ENCODE measurements at regions not wholly inside any gene's neighbourhood (a gene's known extent, or its start where the extent isn't known, plus 50 kb on each side); places are given as distances from the start of the nearest gene placed in this dataset.
A peak's percentile ranks its signal among the peaks of the same experiment; 100 is the strongest.
"Not testable (repeated sequence)": the region's sequence is repeated elsewhere in the genome, so short reads cannot be mapped to it uniquely, and the experiment has no call there.

DNA sequence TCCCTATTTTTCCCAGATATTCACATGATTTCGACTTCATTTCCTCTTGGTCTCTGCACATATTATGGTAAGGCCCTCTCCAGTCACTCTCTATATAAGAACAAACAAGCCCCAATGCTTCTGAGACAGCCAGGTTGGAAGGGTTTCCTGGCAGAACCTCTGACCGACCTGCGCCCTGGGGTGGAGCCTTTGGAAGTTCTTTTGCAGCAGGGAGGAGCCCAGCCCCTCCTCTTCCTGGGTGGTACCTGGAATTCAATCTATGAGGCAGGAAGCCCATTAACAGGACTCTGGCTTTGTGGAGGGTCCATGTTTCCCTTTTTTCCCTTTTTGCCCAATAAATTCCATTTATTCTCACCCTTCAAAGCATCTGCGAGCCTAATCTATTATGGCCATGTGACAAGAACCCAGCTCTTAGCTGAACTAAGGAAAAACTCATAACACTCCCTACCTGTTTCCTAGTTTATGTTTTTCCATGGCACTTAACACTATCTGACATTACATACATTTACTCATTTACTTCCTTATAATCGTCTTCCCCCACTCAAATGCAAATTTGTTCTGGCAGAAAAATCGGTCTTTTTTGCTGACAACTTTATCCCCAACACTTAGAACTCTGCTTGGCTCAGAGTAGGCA lies 92.5 kb upstream of the FRMD4A start:
- DNase-seq = no peak

- no peak for DNase-seq
Measured at GRCh38 chr10:14422431-14422830, 91.7 kb upstream of the FRMD4A start.

GRCh38 chr10:14421941-14422340 lies 91.2 kb upstream of the FRMD4A start:
- DNase-seq = no peak

DNA sequence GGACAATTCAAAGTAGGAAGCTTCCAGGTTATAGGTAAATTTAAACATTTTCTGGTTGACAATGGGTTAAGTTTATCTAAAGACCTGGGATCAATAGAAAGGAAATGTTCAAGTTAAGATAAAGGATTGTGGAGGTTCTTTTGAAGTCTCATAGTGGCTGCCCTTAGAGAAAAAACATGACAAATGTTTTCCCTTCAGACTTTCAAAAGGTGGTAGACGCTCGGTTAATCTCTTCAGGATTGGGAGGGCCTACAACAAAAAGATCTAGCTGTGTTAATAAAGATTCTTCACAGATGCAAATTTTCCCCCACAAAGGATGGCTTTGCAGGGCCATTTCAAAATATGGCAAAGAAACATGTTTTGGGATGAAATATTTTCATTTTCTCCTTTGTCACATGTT lies 86.6 kb upstream of the FRMD4A start:
- not testable (repeated sequence) for DNase-seq

GRCh38 chr10:14416308-14416700 lies 85.6 kb upstream of the FRMD4A start:
- no peak for DNase-seq

GRCh38 chr10:14415676-14416307 lies 85.1 kb upstream of the FRMD4A start:
- no peak for DNase-seq

DNA sequence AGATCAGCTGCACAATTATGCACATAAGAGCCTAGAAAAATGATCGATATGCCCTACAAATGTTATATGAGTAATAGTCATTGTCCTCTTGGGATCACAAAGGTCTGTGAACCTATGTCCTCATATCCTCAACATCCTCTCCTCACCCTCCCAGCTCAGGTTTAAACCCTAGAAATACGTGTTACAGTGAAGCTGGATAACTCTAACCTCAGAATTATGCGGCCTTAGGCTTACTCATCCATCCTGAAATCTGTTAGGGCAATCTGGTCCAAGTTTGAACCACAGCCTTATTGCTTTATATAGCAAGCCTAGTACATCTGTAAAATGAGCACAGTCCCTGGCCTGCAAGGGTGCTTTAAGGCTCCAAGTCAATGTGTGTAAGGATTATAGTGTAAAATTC lies 84.2 kb upstream of the FRMD4A start:
- no peak for DNase-seq

DNA sequence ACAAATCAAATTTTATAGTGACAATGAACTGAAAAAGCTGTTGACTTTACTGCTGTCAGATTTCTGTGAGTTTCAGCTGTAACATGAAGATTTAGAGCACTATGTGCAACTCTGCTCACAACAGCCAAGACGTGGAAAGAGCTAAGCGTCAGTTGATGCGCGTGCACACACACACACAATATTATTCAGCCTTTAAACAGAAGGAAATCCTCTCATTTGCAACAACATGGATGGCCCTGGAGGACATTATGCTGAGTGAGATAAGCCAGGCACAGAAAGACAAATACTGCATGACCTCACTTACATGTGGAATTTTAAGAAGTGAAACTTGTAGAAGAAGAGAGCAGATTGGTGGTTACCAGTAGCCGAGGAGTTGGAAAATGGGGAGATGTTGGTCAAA lies 82.8 kb upstream of the FRMD4A start:
- DNase-seq = no peak

- no peak for DNase-seq
Measured at GRCh38 chr10:14412624-14413023, 81.9 kb upstream of the FRMD4A start.

- DNase-seq = no peak
Measured at GRCh38 chr10:14409856-14410458, 79.2 kb upstream of the FRMD4A start.

DNA sequence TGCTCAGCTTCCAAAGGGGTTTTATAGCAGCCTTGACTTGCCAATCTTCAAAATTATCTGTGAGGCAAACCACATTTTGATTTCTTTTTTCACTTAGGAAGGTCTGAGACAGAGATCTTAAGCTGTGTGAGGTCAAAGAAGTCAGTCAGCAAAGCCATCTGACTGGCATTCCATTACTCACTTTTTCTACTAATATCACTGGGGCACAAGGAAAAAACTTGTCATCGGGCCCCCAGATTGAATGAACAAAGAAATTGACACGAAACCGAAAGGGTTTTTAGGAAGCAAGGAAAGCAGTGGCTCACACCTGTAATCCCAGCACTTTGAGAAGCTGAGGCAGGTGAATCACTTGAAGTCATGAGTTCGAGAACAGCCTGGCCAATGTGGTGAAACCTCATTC lies 78.5 kb upstream of the FRMD4A start:
- DNase-seq = peak; percentile 72

- no peak for DNase-seq
Measured at GRCh38 chr10:14408139-14408538, 77.4 kb upstream of the FRMD4A start.

- DNase-seq = no peak
Measured at GRCh38 chr10:14407567-14407966, 76.8 kb upstream of the FRMD4A start.

DNA sequence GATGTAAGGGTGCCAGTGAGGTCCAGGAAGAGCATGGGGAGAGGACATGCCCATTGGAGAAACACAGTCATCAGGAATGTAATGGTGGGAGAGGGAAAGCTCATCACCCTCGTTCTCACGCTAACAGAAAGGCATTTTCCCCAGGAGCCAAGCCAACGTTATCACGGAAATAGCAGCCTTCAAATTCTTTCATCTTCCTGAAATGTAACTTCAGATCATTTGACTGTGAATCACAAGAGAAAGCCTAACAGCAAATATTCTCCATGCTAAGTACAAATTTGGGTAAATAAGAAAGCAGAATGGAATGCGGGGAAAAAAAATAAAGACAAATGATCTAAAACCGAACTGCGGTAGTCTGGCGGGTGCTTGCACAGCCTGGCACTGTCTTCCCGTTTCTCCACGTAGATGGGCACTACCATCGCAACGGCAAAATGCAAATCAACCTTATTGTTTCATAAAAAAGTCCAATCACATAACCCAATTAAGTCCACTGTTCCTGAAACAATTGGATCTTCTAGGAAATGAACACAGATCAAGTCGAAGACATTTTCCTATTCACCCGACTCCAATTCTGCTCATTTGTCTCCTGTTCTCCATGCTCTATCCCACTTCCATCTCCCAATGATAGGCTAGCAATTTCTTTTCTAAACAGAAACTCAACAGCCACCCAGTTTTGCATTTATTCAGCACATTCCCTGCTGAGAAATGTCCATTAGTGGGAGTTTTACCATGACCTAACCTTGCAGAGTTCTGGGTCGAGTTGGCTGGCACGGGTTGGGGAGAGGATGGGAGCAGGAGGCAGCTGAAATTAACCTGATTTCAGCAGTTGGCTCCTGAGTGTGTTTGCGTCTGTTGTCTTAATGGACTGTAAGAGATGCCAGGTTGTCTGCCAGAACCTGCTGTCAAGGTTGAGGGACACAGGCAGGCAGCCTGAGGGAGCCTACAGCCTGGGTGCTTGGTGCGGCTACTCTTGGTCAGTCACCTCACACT lies 74.6 kb upstream of the FRMD4A start:
- DNase-seq = no peak

DNA sequence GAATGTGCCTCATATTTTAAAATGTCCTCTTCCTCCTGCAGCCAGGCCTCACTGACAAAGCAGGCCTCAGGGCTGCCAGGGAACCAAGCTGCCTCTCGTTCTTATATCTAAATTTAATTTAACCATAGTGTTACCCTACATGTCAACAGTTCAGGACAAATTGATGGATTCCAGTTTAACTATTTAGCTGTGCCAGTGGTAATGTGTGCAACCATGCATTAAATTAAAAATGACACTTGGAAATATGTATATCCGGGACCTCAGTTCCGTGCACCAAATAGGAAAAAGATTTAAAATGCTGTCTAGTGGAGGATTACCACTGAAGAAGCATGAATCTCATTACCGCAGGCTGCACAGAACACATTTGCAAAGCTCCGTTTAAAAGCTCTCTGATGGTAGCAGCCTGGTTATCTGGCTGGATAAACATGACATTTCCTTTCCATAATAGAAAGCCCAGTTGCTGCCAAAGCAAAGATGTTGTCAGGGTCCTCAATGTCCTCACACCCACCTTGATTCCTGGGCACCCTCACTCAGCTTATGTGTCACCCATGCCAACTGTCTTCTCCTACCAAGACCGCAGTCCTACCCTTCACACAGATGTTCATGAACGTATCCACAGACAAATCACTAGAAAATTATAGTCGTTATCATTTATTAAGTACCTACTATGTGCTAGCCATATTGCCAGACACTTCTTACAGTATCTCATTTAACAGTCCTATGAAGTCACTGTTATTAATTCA lies 73.3 kb upstream of the FRMD4A start:
- DNase-seq = no peak

DNA sequence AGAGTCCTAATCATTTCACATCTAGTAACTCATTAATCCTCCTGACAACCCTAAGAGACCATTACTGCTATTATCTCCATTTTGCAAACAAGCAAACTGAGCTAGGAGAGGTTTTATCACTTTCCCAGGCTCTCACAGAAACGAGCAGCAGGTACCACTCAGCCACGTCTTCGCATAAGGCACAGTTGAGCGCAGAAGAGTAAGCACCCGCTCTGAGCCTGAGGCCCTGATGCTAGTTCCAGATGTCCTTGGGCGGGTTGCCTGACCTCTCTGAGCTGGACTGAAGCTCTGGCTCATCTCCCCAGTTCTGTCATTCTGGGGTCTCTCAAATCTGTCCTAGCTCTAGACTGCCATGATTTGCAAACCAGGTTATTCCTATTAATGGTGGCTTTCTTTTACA lies 72.6 kb upstream of the FRMD4A start:
- DNase-seq = no peak

GRCh38 chr10:14399641-14400040 lies 68.9 kb upstream of the FRMD4A start:
- no peak for DNase-seq

- no peak for DNase-seq
Measured at GRCh38 chr10:14397066-14397465, 66.3 kb upstream of the FRMD4A start.

DNA sequence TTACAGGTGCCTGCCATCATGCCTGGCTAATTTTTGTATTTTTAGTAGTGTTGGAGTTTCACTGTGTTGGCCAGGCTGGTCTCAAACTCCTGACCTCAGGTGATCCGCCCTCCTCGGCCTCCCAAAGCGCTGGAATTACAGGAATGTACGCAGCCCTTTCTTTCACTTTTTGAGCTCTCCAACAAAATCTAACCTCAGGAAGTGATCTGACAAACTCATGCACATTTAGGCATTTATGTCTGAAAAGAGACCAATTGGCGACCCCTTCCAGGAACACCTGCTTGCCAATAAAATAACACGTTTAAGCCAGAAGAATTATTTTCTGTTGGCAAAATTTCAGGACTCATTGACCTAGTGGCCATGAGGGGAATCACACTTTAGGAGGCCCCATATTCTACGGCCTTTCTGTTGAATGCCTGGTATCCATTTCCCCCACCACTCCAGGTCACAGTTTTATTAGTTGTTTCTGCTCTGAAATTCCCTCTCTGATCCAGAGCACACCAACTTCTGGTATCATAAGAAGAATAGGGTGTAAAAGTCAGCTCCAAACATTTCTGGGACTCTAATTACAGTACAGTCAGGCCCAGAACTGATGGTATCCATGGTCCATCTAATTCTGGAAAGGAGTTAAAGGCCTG lies 65.8 kb upstream of the FRMD4A start:
- no peak for DNase-seq

DNA sequence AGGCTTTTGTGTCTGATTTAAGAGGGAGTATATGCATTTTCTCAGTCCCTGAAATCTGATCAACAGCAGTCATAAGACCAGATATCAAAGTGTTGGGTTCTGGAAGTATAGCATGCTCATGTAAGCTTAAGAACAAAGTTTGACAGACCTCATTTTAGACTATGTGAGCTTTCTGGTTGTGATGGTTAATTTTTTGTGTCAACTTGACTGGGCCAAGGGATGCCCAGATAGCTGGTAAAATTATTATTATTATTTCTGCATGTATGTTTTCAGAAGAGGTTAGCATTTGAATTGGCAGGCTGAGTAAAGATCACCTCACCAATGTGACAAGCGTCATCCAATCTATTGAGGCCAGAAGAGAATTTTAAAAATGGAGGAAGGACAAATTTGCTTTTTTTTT lies 63.5 kb upstream of the FRMD4A start:
- DNase-seq = no peak

- no peak for DNase-seq
Measured at GRCh38 chr10:14391342-14391741, 60.6 kb upstream of the FRMD4A start.

DNA sequence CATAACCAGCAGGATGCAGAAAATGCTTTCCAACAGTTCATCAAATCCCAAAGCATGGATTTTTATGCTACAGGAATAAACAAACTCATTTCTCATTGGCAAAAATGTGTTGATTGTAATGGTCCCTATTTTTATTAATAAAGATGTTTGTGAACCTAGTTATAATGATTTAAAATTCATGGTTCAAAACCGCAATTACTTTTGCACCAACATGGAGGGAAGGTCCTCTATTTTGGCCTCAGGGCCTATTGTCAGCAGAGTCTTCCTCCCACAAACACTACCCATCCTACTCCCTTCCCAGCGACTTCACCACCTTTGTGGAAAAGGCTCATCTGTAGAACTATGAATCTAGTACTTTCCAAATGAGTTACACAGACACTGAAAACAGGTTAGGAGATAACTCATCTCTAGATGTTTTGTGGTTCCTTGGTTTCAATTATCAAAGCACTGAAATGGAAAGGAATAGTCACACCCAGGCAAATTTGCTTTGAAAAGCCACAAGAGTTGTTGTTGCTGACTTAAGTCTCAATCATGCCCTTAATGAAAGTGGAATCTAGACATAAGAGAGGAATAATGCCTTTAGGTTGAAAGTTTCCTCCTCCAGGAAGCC lies 59.4 kb upstream of the FRMD4A start:
- DNase-seq = peak; percentile 56

Measured in activated CD4-positive, alpha-beta T cell treated with anti-CD3 and anti-CD28 coated beads for 48 hours (primary cell).